Uterus (tissue), 2 donors: ENCODE measurements at regions not wholly inside any gene's neighbourhood (a gene's known extent, or its start where the extent isn't known, plus 50 kb on each side); places are given as distances from the start of the nearest gene placed in this dataset.

ENCODE experiments used
- POLR2A ChIP-seq, 2 donors: fragments of 450-650 bp; IDR thresholded peaks; one replicate each; pipeline ENCODE4 v1.6.1; 2016; ENCODE audit warnings: antibody characterized with exemption in 2 of 2, mild to moderate bottlenecking in 1 of 2, moderate library complexity in 1 of 2
- TF ChIP-seq, protein P1 (sequence below), 4 experiments: fragments of 200-600 bp in 2 of 4; fragments of 450-650 bp in 2 of 4; sonication (generic) in 2 of 4; IDR thresholded peaks; one replicate each; pipeline ENCODE4 v1.5.1; 2016 to 2019; ENCODE audit warnings: antibody characterized with exemption in 4 of 4, mild to moderate bottlenecking in 2 of 4, moderate library complexity in 1 of 4

DNA sequence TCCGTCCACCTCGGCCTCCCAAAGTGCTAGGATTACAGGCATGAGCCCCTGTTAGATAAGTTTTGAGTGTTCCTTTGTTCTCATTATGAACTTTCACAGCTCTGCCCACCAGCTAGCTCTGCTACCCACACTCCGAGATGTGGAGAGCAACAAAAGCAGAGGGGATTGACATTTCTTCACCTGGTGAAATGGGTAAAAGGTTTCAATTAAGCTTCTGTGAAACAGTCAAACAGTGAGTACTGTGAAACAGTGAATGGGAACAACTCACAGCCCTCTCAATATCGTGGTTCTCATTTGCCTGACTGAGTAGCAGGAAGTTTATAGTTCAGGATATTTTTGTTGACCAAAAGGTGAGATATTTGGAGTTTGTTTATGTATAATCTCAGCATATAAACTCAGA is 412.8 kb downstream of the CD83 start:
- TF ChIP-seq, protein P1, sequence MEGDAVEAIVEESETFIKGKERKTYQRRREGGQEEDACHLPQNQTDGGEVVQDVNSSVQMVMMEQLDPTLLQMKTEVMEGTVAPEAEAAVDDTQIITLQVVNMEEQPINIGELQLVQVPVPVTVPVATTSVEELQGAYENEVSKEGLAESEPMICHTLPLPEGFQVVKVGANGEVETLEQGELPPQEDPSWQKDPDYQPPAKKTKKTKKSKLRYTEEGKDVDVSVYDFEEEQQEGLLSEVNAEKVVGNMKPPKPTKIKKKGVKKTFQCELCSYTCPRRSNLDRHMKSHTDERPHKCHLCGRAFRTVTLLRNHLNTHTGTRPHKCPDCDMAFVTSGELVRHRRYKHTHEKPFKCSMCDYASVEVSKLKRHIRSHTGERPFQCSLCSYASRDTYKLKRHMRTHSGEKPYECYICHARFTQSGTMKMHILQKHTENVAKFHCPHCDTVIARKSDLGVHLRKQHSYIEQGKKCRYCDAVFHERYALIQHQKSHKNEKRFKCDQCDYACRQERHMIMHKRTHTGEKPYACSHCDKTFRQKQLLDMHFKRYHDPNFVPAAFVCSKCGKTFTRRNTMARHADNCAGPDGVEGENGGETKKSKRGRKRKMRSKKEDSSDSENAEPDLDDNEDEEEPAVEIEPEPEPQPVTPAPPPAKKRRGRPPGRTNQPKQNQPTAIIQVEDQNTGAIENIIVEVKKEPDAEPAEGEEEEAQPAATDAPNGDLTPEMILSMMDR (IDR thresholded peaks at IDR 0.05) = no peak
- no peak for TF ChIP-seq POLR2A (IDR thresholded peaks at IDR 0.05)
